KG1 (cell line): ENCODE measurements at regions not wholly inside any gene's neighbourhood (a gene's known extent, or its start where the extent isn't known, plus 50 kb on each side); places are given as distances from the start of the nearest gene placed in this dataset.

ENCODE experiments used
- DNase-seq: peaks from one replicate; lab custom pipeline; 2025; lab: John Stamatoyannopoulos, UW

DNA sequence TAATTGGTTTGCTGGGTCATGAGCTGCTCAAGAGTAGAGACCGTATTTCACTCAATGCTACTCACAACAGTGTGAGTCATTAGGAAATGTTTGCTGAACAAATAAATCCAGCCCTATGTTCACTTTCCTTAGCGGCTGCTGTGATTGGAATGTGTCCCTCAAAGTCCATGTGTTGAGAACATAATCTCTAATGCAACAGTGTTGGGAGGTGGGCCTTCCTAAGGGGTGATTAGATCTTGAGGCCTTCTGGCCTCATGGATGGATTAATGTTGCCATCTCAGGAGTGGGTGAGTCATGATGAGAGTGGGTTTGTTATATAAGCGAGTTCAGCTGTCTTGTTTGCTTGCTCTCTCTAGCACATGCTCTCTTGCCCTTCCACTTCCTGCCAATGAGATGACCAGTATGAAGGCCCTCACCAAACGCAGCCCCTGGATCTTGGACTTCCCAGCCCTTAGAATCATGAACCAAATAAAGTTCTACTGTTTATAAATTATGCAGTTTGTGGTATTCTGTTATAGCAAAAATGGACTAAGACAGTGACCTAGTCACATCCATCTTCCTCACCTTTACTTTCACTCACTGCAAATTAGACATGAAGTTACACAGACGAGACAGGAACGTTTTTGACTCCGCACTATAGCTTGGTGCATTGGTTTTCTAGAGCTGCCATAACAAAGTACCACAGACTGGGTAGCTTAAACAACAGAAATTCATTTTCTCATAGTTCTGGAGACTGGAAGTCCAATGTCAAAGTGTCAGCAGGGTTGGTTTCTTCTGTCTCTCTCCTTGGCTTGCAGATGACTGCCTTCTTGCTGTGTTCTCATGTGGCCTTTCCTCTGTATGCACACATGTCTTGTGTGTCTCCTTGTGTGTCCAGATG, 50.9 kb upstream of the FAM169A start:
- DNase-seq: no peak
